ENCODE measurements at regions not wholly inside any gene's neighbourhood (a gene's known extent, or its start where the extent isn't known, plus 50 kb on each side); places are given as distances from the start of the nearest gene placed in this dataset.

DNA sequence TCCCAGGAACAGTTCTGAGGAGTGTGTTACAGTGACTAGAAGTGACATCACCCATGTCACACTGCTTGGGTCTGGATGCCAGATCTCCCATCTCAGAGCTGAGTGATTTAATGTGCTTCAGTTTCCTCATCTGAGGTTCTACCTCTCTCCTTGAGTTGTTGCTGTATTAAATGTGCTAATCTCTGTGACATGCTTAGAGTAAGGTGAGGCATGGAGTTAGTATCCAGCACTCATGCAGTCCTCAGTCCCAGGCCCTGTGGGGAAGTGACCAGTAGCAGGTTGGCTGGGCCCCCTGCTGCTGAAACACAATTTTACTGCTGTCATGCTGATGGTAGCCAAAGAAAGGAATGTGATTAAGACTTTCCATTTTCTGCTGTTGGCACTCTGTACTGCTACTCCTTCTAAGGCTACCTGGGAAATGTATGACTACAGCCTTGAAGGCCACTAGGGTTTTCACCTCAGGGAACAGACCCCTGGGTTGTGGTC lies 639.6 kb downstream of the MID1IP1 start:
- DNase-seq (ENCODE audit: low read depth): no peak

GRCh38 chrX:39442332-39442731 lies 641.1 kb downstream of the MID1IP1 start:
- no peak for DNase-seq (ENCODE audit: low read depth)

DNA sequence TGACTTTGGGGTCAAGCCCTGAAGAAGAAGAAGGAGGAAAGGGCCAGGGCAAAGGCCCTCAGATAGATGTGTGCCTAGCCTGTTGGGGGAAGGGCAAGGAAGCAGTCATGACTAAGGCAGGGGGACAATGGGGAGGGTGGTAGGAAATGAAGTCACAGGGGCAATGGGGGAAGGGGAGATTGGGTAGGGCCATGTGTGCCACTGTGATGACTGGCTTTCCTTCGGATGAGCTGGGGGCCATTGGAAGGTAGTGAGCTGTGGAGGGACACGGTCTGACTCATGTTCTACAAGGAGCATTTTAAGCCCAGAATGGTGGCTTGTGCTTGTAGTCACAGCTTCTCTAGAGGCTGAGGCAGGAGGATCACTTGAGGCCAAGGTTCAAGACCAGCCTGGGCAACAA lies 642.0 kb downstream of the MID1IP1 start:
- DNase-seq (ENCODE audit: low read depth): no peak

GRCh38 chrX:39445336-39445735 lies 644.1 kb downstream of the MID1IP1 start:
- DNase-seq (ENCODE audit: low read depth): no peak

DNA sequence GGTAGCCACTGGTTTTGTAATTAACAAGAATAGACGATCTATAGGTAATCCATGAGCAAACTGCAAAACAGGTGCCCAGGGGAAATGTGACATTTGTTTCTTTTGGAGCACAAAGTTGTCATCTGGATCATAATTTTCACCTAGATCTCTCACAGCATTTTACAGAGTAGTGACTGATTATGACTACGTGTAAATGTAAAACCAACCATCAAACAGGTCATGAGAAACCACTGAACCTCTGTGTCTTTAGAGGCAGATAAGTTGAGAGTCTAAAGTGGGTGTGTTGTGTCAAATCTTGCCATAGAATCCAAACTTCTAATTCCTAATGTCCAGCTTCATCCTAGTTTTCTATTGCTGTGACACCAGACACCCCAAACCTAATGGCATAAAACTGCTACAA lies 648.1 kb downstream of the MID1IP1 start:
- no peak for DNase-seq (ENCODE audit: low read depth)

DNA sequence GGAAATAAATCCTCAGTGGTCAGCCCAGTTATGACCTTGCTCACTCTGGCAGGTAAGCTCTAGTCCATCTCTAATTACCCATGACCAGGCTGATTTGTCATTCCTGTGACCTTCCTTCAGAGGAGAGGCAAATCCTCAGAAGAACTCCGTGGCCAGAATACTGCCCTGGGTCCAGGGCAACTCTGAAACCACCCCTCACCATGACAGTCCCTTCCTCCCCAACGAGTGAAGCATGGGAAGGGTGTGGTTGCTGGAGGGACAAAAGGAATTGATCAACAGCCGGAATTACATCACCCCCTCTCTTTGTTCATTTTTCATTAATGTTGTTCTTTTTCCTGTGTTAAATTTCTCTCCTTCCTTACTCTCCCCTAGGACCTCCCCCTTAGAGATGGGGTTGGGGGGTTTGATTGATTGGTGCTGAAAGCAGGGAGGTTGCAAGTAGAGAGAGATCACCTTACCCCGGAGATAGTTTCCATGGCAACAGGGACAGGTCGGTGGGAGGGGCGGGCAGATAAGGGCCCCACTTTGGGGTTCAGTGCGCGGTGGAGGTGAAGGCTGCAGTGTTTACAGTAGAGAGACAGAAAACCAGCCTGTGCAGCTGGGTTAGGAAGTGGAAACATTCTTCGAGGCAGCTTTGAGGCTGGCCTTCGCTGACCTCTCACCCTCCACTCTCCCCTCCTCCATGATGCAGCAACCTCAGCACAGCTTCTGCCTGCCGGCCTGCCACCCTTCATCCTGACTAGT lies 647.4 kb downstream of the BCOR start:
- no peak for DNase-seq (ENCODE audit: low read depth)

- no peak for DNase-seq (ENCODE audit: low read depth)
Observed at GRCh38 chrX:39451046-39451445, 646.7 kb downstream of the BCOR start.

DNA sequence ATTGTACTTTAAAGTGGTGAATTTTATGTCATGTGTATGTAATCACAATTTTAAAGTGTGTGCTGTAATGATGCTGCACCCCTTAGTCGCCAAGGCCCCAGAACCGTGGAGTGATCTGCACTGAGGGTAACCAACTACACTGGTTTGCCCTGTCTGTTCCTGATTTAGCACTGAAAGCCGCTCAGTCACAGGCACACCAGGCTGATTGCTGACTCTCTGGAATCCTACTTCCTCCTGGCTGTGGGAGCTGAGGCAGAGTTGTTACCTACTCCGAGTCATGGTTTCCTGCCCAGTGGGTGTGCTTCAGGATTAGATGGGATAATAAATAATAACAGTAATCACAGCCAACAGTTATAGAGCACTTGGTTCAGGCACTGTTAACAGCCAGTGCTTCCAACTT lies 645.4 kb downstream of the BCOR start:
- no peak for DNase-seq (ENCODE audit: low read depth)

GRCh38 chrX:39453889-39454621 lies 643.7 kb downstream of the BCOR start:
- DNase-seq (ENCODE audit: low read depth): no peak

DNA sequence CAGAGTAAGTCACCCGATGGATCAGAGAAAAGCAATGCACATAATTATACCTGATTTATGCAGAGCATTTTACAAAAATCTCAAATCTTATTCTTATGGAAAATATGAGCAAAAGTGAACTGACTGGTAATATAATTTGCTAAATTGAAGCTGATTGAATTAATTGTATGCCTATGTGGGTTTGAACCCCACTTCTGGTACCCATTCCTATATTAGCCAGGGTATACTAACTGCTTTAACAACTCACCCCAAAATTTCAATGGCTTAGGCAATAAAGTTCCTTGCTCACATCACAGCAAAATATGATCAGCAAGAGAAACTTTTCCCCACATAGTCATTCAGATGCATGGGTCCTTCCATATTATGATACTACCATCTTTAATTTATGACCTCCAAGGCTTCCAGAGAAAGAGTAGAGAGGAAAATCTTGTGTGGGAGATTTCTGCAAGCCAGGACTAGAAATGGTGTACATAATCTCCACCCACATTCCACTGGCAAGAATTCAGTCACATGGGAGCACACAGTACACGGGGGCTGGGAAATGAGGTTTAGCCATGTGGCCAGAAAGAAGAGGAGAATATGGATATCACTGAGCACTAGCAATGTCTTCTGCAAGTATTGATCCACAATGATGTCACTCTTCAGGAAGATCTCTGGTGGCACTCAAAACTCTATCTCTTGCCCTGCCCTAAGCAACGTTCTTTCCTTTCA lies 640.7 kb downstream of the BCOR start:
- DNase-seq (ENCODE audit: low read depth): no peak

GRCh38 chrX:39458779-39459178 lies 639.0 kb downstream of the BCOR start:
- no peak for DNase-seq (ENCODE audit: low read depth)

DNA sequence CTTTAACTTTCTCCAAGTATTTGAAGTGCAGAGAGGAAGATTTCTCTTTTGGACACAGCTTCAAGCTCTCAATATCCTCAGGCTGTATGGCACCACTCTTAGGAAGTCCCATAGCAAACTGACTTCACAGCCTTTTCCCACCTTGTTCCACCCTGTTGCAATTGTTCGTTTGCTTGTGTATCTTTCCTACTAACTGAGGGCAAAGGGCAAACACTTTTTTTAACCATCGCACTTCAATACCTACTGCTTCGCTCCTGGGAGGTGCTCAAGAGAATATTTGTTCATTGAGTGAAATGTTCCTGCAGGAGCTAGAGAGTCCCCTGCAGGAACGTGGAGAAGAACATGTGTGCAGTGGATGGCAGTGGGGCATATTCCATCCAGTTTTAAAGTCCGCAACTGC lies 638.6 kb downstream of the BCOR start:
- DNase-seq (ENCODE audit: low read depth): no peak

DNA sequence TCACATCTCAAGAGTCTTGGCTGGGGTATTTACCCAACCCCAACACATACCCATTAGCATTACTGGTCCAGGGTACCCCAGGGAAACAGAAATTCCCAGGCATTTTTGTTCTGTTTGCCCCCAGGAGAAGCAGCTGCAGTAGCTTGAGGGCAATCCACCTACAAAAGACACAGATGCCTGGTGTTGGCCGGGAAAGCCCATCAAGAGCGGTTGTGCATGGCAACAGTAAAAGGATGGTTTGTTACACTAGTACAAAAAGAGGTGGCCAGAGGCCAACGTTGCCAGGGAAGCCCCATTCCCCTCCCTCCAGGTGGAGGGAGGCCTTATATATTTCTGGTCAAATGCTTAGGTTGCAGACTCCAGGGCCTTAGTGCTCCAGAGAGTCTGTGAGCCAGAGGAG lies 637.8 kb downstream of the BCOR start:
- no peak for DNase-seq (ENCODE audit: low read depth)

GRCh38 chrX:39460499-39460898 lies 637.3 kb downstream of the BCOR start:
- no peak for DNase-seq (ENCODE audit: low read depth)

DNA sequence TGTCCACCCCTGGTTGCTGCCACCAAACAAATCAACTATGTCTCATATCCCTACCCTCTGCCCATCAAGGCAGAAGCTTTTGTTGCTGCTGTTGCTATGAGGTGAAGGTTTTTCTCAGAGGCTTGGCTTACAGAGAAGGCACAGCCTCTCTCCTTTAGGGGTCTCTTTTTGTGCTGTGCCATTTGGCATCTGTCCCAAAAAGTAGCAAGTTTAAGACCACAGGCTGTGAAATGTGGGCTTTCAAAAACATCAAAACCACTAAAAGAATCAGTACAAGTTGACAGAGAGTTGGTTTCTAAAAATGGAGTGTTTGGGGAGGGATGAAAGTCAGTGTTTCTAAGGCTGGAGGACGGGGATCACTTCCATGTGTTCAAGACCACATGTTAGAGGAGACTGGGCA lies 634.9 kb downstream of the BCOR start:
- DNase-seq (ENCODE audit: low read depth): no peak

DNA sequence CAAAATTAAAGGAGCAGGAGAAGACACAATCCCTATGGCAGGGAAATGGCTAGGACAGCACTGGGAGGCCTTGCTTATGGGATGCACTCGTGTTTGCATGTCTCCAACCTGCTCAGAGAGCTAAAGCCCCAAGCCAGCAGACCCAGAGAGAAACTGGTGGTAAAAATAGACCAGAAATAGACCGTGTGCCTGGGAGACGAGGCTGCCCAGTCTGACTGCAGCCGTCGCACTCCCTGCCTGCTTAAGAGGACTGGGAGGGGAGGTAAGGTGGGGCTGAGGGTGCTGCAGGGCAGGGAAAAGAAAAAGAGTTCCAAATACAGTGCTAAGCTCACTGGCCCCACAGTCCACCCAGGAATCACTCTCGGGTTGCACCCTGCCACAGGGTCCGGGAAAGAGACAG lies 633.5 kb downstream of the BCOR start:
- no peak for DNase-seq (ENCODE audit: low read depth)

- DNase-seq (ENCODE audit: low read depth): no peak
Observed at GRCh38 chrX:39465467-39465866, 632.3 kb downstream of the BCOR start.

DNA sequence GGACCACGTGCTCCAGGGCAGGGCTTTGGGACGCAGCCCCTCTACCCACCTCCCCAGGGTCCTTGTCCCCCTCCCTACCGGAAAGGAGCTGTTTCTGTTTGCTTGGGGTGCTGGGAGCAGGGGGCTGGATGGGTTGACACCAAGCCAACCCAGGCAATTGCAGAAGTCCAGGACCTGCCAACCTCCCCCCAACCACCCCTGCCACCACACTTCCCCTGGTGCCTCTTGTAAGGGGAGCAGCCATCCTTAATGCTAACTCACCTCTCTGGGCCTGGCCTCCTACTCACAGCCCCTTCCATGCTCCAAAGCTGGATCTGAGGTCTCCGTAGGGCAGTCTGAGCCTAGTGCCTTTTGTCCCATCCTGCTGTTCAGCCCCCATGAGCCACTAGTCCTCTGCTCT lies 631.9 kb downstream of the BCOR start:
- no peak for DNase-seq (ENCODE audit: low read depth)

- DNase-seq (ENCODE audit: low read depth): no peak
Observed at GRCh38 chrX:39469126-39469525, 628.6 kb downstream of the BCOR start.

GRCh38 chrX:39470588-39471407 lies 627.0 kb downstream of the BCOR start:
- DNase-seq (ENCODE audit: low read depth): no peak

DNA sequence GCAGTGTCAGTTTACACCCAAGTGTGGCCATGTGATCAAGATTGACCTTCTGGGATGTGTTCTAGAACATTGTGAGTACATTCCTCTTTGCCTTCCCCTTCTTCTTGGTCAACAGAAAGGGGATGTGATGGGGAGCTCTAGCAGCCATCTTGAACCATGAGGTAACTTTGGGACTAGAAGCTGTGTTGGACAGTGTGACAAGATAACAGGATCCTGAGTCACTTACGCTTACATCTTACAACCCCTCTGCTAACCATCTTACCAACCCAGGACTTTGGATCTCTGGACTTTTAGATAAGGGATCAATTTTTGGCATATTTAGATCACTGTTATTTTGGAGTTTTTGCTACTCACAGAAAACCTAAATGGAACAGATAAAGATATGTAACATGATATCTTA lies 625.6 kb downstream of the BCOR start:
- no peak for DNase-seq (ENCODE audit: low read depth)

- DNase-seq (ENCODE audit: low read depth): no peak
Observed at GRCh38 chrX:39473812-39474211, 623.9 kb downstream of the BCOR start.
